ENCODE measurements at regions not wholly inside any gene's neighbourhood (a gene's known extent, or its start where the extent isn't known, plus 50 kb on each side); places are given as distances from the start of the nearest gene placed in this dataset.

DNA sequence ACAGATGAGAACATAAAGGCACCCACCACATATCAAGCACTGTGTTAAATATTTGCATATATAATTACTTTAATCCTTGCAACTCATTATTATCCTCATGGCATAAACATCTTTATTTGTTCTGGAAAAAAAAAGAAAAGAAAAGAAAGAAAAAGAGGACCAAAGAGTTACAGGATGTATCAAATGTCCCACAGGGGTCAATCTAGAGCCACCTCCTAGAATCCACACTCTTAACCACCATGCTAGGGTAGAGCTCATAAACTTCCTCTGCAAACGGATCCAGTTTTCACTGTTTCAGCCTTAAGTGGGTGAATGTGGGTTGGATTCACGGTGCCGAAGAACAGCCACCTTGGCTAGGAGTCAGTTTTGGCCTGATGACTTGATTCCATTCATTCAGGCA lies 171.1 kb upstream of the PPARGC1A start:
- no peak for TF ChIP-seq CTCF (IDR thresholded peaks at IDR 0.05)
- TF ChIP-seq POLR2A (IDR thresholded peaks at IDR 0.05) = no peak
